NCI-H1105 treated with DMSO at 0.1 percent for 48 hours (cell line): ENCODE measurements at regions not wholly inside any gene's neighbourhood (a gene's known extent, or its start where the extent isn't known, plus 50 kb on each side); places are given as distances from the start of the nearest gene placed in this dataset.
"Not testable (repeated sequence)": the region's sequence is repeated elsewhere in the genome, so short reads cannot be mapped to it uniquely, and the experiment has no call there.

Experiments used
- DNase-seq: peaks from one replicate; lab custom pipeline; 2025; lab: John Stamatoyannopoulos, UW

DNA sequence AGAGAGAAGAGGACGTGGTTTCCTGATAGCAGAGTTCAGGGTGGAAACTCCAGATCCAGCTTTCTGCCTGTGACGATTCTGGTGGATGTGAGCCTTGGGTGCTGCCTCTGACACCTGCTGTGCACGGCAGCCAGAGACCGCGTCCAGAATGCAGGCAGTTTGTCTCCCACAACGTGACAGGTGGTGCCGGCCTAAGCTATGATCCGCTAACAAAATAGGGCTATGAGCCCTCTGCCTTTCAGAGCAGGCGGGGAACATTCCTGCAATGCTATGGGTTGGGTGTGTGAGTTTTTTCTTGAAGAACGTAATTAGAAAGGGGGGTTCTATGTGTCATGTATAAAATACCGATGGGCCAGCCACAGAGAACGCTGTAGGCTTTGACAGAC lies 297.3 kb upstream of the PRKCQ start:
- DNase-seq, result no peak

DNA sequence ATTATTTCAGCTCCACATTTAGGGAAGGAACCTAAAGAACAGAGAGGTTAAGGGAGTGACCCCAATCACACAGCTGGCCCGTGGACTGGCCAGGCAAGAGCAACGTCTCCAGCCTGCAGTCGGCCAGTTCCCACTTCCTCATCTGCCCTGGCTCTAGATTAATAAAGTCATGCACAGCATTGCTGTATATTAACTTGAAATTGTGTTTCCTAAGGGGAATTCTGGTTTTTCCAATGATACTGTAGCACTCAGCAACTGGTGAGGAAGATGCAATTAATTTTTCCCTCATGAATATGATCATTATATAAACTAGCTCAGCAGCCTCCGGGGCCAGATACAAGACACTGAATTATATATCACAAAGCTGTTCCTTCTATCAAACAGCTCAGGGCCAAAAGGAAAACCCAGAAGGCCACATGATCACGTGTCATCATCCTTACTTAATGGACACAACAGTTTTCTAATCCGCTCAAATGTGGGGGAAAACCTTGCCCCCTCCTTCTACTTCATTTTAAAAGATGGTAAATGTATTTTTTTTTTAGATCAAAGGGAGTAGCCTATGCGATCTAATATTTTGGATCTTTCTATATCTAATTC lies 295.3 kb upstream of the PRKCQ start:
- DNase-seq, result no peak

DNA sequence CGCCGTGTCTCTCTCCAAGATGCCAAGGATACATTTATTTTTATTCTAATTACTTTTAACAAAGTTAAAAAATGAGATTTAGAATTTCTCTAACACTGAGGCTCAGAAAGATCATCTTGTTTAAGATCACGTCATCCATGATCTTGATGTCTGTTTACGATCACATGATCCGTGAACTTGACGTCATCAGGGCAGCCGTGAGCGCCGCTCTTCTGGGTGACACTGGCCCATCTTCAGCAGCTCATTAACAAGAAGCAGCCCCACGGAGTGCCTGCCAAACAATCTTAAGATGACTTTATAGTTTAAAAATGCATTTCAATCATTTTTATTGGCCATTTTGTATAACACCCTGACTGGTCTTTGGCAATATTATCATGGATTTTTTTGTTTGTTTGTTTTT lies 291.1 kb upstream of the PRKCQ start:
- DNase-seq, result no peak

DNA sequence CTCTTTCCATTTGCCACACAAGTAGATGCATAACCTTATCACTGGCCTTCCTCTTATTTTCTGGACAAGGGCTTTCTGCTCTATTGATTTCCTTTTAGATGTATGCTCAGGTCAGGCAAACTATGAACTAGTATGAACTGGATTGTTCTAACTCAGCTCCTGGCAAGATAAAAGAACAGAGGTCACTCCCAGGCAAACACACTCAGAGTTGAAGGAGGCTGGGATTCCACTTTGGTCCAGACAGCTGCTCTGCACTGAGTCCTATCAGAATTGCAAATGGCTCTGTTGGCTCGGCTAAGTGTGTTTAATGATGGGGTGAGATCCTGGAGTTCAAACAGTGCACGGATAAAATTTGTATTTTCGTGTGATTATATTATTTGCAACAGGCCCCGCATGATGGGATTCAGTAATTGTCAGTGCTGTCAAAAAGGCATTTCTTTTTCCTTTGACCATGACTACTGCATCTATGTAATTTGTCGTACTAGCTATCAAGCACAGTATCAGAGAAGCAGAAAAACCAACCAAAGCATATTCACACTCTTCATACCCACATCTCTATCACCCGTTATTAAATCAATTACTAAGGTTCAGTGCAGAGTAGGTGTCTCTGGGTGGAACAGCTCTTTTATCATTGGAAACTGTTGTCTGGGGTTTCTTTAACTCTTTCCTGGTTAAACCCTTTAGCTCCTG lies 288.1 kb upstream of the PRKCQ start:
- DNase-seq, result no peak

DNA sequence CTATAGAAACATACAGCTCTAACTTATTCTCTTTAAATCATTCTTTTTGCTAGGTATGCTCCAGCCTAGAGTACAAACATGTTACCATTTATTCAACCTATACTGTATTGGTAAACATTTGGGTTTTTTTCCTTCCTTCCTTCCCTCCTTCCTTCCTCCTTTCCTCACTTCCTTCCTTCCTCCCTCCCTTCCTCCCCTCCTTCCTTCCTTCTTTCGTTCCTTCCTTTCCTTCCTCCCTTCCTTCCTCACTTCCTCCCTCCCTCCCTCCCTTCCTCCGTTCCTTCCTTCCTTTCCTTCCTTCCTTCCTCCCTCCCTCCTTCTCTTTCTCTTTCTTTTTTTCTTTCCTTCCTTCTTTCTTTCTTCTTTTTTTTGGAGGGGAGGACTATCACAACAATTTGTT lies 286.7 kb upstream of the PRKCQ start:
- DNase-seq, result no peak

DNA sequence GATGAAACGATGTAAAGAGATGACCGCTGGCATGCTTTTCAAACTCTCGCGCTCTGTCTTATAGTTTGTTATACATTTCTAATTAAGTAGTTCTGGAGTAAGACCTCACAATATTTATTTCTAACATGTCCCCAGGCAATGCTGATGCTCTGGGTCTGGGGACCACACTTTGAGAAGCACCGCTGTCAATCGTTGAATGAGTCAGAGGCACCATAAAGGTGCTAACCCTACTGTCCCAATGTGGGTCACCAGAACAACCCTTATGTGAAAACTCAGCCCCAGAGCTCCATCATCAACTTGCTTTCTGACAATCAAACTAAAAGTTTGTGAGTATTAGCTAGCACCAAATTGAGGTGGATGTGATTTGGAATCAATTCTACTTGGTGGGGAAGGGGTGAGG lies 284.1 kb upstream of the PRKCQ start:
- no peak for DNase-seq

DNA sequence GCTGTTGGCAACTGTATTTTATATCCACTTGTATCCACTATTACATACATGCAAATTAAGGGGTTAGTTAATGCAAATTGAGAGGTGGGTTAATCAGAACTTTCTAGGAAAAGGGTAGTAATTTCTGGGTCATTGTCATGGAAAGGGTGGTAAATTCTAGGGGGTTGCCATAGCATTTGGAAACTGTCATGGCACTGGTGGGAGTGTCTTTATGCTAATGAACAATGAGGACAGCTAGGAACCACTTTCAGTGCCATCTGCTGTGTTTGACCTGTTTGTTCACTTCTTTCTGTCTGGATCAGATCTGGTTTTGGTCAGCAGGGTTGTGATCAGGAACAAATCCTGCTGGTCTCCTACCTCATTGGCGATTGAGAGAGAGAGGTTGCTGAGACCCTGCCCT lies 283.3 kb upstream of the PRKCQ start:
- DNase-seq, result no peak

DNA sequence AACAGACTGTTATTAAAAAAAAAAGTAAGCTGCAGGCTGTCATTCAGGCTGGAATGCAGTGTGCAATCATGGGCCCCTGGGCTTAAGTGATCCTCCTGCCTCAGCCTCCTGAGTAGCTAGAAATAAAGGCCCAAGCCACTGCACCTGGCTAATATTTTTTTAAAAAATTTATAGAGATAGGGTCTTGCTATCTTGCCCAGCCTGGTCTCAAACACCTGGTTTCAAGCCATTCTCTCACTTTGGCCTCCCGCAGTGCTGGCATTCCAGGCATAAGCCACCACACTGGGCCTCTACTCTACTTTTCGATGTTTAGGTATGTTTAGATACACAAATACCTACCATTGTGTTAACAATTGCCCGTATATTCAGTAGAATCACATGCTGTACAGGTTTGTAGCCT lies 270.4 kb upstream of the PRKCQ start:
- DNase-seq, result no peak

DNA sequence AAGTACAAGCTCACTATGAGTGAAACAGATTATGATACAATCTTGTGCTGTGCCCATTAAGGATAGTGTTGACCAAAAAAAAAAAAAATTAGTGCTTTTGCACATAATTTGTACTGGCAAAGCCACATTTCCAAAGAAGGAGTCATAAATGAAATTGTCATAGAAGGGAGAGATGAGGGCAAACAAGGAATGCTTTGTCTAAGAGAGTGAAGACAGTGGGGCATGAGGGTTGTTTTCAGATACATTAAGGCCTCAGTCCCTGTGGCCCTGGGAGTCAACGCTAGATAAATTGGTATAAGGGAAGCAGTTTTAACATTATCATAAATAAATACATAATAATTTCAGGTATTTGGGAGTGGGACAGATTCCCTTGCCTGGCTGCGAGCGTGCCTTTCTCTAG lies 267.5 kb upstream of the PRKCQ start:
- DNase-seq, result no peak

DNA sequence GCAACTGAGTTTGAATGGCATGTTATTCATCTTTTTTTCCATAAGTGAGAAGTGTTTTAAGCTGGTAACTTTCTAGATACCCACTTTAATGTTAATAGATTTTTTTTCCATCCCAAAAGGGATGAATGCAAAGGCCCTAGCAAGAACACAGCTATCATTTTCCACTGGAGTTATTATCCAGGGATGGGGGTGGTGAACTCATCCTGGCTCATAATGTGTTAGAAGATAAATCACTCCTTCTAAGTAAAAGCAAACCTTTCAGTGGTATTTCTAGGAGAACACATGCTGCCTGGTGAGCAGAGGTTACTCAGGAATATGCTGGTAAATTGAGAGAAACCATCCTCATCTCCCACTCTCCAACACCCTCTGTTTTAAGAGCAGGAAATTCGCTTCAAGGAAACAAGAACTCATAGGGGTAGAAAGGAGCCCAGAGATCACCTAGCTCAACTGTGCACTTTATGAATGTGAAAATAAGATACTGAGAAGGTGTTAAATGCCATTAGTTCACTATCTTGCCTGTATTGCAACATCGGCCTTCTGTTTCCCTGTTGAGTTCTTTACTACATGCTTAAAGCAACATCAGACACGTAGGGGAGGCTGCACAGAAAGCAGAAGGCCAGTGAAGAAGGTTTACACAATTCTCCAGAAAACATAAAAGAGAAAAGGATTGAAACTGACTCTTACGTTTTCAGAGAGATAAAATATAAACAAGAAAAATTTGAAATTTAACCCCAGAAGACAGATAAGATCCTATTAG lies 264.0 kb upstream of the PRKCQ start:
- DNase-seq, result no peak

DNA sequence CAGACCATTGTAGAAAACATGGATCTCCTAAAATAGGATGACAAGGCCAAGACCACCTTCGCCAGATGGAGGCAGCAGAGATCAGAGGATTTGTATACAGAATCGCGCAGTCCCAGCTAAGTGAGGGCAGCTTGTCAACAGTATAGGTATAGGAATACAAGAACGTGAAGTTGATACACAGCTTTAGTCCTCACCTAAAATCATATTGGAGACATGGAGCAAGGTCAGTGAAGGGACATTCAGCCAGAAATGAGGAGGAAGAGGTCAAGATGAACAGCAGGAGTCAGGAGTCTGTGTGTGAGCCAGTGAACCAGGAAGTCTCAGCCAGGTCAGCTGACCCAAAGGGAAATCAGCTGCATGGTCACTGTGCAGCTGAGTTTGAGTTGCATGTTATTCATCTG lies 263.4 kb upstream of the PRKCQ start:
- DNase-seq, result no peak

DNA sequence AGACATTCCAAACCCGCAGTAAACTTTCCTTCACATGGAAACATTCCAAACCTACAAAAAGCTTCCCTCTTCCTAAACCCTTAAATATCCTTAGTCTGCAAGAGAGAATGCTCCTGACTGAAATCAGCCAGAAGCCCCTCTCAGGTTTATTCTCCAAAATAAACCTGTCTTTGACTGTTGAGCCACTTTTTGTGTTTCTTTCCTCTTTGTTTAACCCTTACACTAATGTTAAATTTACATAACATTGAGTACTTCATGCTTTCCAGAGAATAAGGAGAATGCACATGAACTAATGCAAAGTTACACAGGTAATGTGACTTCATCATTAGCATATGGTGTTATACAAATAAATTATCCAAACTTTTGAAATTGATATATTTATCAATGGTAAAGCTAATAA lies 262.6 kb upstream of the PRKCQ start:
- no peak for DNase-seq

DNA sequence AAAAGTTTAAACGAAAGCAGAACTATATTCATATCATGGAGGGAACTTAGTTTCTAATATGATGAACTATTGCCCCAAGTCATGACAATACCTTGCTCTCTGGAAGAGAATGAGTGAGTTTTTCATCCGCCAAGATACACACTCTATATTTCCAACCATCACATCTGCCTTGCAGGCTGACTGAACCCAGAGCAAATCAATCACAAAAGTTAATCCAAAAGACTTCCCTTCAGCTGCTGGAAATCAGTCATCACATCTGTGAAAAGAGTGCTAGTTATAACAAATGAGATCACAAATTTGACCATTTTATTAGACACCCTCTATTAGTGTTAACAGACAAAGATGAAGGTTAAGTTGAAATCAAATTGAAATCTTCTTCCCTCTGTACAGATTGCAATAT lies 261.7 kb upstream of the PRKCQ start:
- DNase-seq, result no peak

DNA sequence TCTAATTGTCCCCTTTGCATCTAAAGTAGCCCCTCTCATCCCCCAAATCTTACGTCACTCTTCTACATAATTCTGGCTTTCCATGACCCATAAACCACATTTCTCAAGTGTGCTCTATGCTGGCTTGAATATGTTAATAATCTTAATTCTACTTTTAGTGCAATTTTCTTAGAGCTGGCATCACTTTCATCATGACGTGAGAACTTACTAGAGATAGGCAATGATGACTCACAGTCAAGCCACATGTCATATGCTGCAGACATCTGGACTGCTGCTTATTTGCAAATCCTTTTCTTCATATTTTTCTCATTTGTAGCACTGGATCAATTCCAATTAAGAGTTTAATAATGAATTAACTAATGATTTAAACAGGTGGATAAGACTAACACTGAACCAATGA lies 260.7 kb upstream of the PRKCQ start:
- DNase-seq, result no peak

DNA sequence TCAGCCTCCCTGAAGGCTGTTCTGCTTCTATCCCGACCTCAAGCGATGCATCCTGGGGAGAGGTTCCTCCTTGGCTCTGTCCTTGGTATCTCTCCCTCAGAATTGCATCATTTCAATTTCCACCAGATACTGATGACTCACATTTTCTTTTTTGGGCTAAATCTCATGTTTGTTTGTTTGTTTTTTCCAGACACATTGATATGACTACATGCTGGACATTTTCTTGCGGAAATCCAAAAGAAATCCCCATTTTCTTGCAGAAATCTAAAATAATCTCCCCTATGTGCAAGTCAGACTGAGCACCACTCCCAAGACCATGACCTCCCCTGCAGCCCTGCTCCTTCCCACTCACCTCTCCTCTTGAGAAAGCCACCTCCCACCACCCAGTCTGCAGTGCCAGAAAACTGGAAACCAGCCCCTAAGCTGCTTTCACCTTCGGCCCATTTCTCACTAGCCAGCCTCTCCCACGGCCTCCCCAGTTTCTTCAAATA lies 260.2 kb upstream of the PRKCQ start:
- no peak for DNase-seq

DNA sequence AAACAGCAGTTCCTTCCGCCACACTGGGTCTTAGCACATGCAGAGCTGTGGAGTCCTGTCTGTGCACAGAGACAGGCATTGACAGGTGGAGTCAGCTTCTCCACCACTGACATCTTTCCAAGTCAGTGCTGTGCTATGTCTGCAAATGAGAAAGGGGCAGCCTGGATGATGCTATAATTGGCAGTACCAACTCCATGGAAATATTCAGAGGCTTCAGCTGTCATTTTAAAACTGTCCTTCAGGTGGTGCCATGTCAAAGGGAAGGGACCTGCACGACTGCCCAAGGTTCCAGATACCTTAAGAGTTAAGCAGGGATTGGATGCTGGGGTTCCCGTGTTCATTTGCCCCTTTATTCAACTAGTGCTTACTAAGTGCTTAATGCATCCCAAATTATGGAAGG lies 258.0 kb upstream of the PRKCQ start:
- DNase-seq, result no peak

DNA sequence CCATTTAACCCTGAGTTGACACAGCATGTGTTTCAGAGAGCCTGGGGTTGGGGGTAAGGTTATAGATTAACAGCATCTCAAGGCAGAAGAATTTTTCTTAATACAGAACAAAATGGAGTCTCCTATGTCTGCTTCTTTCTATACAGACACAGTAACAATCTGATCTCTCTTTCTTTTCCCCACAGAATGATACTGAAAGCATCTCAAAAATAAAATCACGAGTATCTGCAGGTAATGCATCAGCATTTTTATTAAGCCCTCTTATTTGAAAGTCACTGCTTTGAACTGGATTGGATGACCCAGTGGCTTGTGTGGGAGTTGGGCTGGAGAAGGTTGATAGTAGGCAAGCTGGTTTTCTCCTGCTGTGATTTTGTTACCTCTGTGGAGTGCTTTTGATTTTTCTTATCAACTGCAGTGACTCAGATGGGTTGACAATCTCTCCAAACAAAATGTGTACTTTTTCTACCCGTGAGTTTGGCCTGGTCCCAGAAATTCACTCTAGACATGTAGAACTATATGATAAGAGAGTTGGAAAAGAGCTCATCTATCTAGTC lies 253.5 kb upstream of the PRKCQ start:
- DNase-seq, result no peak

DNA sequence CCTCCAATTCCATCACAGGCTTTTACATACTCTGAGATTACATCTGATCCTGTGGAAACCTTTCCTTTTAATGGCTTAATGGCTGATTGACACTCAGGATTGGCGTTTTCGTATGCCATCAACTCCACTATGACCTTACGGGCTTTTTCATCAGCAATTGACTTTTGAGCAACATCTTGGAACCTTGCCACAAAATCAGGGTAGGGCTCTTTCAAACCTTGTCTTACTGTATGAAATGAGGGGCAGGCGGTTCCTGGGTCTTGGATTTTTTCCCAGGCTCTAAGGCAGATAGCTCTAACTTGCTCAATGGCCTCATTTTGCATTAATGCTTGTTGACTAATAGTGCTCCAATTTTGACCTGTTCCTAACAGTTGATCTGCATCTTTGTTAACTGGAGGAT lies 250.9 kb upstream of the PRKCQ start:
- not testable (repeated sequence) for DNase-seq

DNA sequence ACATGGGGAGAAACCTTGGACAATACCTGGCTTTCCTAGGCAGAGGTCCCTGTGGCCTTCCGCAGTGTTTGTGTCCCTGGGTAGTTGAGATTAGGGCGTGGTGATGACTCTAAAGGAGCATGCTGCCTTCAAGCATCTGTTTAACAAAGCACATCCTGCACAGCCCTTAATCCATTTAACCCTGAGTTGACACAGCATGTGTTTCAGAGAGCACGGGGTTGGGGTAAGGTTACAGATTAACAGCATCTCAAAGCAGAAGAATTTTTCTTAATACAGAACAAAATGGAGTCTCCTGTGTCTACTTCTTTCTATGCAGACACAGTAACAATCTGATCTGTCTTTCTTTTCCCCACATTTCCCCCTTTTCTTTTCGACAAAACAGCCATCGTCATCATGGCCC lies 244.7 kb upstream of the PRKCQ start:
- not testable (repeated sequence) for DNase-seq

DNA sequence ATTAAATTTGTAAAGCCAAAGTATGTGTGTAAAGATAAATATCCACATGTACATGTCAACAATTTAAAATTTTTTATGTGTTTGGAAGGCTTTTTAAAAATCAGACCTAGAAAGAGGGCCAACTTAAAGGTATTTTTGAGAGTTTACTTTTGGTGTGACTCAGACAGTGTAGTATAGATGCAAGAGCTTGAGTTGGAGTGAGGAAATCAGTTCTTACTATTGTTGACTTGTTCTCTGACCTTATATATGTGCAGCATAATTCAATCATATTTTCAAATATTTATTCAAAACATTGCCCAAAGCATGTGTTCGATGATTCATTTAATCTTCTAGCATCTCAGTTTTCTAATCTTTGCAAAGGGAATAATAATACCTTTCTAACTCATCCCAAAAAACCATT lies 243.7 kb upstream of the PRKCQ start:
- no peak for DNase-seq

DNA sequence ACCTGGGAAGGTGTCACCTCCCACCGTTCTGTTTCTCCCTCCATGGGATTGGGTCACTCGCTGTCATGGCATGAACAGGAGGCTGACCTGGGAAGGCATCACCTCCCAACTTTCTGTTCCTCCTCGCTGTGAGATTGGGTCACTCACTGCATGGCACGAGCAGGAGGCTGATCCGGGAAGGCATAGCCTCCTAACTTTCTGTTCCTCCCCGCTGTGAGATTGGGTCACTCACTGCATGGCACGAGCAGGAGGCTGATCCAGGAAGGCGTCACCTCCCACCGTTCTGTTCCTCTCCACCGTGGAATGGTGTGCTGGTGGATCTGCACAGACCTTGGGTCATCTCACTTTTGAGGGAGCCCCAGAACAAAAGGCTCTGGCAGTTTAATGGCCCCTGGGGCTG lies 239.2 kb upstream of the PRKCQ start:
- no peak for DNase-seq

DNA sequence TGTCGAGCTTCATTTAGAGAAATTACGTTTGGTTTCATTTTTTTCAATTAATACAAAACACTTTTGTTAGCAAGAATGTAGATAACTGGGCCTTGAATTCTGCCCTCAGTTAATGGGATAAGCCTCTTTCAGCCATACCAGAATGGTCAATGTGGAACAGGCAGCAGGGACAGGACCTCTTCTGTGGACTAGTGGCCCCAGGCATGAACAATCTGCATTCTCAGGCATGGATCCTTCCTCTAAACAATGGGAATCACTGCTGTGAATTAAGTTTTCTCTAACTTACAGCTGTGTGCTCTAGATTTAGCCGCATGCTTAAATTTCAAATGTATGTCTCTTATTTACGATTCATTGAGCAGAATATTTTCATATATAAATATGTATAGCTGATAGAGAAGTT lies 237.7 kb upstream of the PRKCQ start:
- no peak for DNase-seq

DNA sequence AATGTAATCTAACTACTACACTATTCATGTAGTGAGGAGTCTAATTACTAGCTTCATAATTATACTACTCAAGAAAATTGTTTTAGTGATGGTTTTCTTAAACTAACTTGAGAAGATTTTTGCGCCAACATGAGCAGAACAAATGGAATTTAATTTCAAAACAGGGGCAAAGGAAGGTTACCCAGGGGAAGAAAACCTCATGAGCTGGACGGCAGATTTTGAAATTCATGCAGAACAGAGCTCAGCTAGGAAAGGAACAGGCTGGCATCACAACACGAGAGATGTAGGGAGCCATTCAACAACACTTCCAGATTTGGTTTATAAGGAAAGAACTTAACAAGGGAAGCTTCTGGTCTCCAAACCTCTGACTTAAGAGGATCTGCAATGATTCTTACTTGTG lies 235.3 kb upstream of the PRKCQ start:
- DNase-seq, result no peak
